SJCRH30 (cell line): ENCODE measurements at regions not wholly inside any gene's neighbourhood (a gene's known extent, or its start where the extent isn't known, plus 50 kb on each side); places are given as distances from the start of the nearest gene placed in this dataset.
"Not testable (repeated sequence)": the region's sequence is repeated elsewhere in the genome, so short reads cannot be mapped to it uniquely, and the experiment has no call there.

Source experiments
- DNase-seq, 2 experiments: peaks; one replicate each; pipeline ENCODE4 v3.0.0-alpha.2; 2015 to 2020
- H3K27ac ChIP-seq: fragments of 250-450 bp; sonication (Bioruptor Pico); 2 replicates; pipeline ENCODE4 v1.5.1; 2020; ENCODE audit warnings: mild to moderate bottlenecking, moderate library complexity
- H3K27me3 ChIP-seq: fragments of 250-450 bp; sonication (Bioruptor Pico); 2 replicates; pipeline ENCODE4 v1.5.1; 2020; ENCODE audit warnings: mild to moderate bottlenecking, moderate library complexity
- H3K36me3 ChIP-seq: fragments of 250-450 bp; sonication (Bioruptor Pico); 2 replicates; pipeline ENCODE4 v1.5.1; 2020; ENCODE audit warnings: mild to moderate bottlenecking, moderate library complexity
- H3K4me1 ChIP-seq: fragments of 250-450 bp; sonication (Bioruptor Pico); 2 replicates; pipeline ENCODE4 v1.5.1; 2020; ENCODE audit warnings: mild to moderate bottlenecking, moderate library complexity
- H3K4me3 ChIP-seq: fragments of 250-450 bp; sonication (Bioruptor Pico); 2 replicates; pipeline ENCODE4 v1.5.1; 2020; ENCODE audit warnings: mild to moderate bottlenecking, moderate library complexity
- H3K9me3 ChIP-seq: fragments of 250-450 bp; sonication (Bioruptor Pico); replicated peaks from 2 replicates; pipeline ENCODE4 v1.5.1; 2020; ENCODE audit warnings: mild to moderate bottlenecking, moderate library complexity

DNA sequence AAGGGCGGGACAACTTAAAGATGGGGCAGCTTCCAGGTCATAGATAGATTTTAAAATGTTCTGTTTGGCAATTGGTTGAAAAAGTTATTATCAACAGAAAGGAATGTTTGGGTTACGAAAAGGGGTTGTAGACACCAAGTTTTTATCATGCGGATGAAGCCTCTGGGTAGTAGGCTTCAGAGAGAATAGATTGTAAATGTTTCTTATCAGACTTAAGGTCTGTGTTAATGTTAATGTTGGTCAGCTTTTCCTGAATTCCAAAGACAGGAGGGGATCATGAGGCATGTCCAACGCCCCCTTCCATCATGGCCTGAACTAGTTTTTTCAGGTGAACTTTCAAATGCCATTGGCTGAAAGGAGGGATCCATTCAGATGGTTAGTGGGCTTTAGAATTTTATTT is 84.2 kb upstream of the KIF5B start:
- Histone ChIP-seq H3K27ac (no peak overlapping the region), H3K4me3 (no peak overlapping the region), H3K36me3 (no peaks in the 10 kb centered on the region), H3K27me3 (no peaks in the 10 kb centered on the region), H3K9me3 (no peaks in the 10 kb centered on the region), H3K4me1 (peaks cover 19% of the 10 kb centered on the region)
- no peak for DNase-seq

- H3K4me1 ChIP-seq = peaks cover 19% of the 10 kb centered on the region
- H3K36me3 ChIP-seq = no peaks in the 10 kb centered on the region
- no peaks in the 10 kb centered on the region for H3K9me3 ChIP-seq
- H3K27ac ChIP-seq = peak overlapping the region; percentile 76
- H3K4me3 ChIP-seq = peak overlapping the region; percentile 26
- no peaks in the 10 kb centered on the region for H3K27me3 ChIP-seq
- peak; percentile 92 for DNase-seq
Observed at GRCh38 chr10:32139223-32140073, 83.2 kb upstream of the KIF5B start.

DNA sequence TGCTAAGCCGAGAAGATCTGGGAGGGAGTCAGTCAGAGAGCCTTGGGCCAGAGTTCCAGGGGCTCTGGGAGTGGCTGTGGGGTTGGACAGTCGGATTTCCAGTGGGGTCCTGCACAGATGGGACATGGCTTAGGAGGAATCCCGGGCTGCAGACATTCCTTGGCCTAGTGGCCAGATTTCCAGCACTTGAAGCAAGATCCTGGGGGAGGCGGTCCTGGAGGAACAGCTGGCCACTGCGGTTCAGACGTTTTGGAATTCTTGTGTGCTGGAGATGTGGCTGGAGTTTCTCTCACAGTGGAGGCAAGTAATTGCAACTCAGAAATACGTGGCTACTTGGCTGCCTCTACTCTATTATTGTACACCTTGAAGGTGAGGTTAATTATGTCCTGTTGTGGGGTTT is 80.7 kb upstream of the KIF5B start:
- peaks cover 19% of the 10 kb centered on the region for H3K4me1 ChIP-seq
- not testable (repeated sequence) for H3K9me3 ChIP-seq, H3K36me3 ChIP-seq, H3K27me3 ChIP-seq, H3K27ac ChIP-seq, H3K4me3 ChIP-seq
- DNase-seq = peak; percentile 69 to 70

DNA sequence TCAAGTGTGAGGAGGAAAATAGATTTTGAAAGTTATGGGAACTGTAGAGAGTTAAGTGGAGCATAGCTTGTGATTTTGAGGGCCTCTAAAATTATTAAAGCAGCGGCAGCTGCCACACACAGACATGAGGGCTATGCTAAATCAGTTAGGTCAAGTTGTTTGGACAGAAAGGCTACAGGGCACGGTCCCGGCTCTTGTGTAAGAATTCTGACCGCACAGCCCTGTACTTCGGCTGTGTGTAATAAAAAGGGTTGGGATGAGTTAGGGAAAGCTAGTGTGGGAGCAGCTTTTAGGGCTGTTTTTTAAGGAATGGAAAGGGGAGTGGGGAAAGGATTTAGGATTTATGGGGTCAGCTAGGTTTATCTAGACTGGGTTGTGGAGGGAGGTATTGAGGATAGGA is 79.6 kb upstream of the KIF5B start:
- not testable (repeated sequence) for H3K27me3 ChIP-seq, H3K27ac ChIP-seq, H3K9me3 ChIP-seq, DNase-seq, H3K4me3 ChIP-seq, H3K36me3 ChIP-seq
- peaks cover 19% of the 10 kb centered on the region for H3K4me1 ChIP-seq

DNA sequence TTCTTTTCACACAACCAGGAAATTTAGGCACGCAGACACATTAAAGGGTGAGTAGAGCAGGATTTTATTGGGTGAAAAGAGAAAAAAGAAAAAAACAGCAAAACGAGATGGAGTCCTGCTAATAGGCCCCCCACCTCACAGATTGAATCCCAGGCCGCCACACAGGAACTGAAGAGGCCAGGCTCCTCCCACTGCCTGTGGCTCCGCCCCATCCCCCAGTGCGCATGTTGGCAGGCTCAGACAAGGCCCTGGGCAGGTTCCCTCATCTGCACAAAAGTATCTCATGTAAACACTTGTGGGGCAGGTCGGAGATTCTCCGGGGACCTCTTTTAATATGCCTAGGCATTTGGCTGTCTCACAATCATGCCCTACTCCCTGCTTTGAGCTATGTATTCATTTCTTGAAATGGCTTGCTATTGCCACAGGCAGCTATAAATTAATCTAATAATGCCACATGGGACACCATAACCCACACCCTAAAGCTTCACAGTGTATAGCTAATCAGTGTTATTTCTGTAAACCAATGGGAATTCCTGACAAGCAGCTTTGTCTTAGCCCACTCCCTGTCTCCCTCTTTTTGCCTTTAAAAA is 76.2 kb upstream of the KIF5B start:
- H3K4me3 ChIP-seq = no peak overlapping the region
- H3K27ac ChIP-seq = no peak overlapping the region
- no peaks in the 10 kb centered on the region for H3K36me3 ChIP-seq
- no peak for DNase-seq
- H3K9me3 ChIP-seq = no peaks in the 10 kb centered on the region
- H3K27me3 ChIP-seq = no peaks in the 10 kb centered on the region
- H3K4me1 ChIP-seq = peaks cover 10% of the 10 kb centered on the region

DNA sequence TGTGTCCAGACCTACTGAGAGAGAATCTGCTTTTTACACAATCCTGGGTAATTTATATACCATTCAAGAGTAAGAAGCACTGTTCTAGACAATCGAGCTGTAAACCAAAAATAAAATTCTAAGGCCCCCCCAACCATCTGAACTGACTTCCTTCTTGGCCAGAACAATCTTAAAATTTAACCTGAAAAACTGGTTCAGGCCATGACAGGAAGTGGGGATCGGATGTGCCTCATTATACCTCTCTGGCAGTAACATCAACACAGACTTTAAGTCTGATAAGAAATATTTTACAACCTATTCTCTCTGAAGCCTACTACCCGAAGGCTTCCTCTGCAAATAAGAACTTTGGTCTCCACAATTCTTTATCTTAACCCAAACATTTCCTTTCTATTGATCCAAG is 75.2 kb upstream of the KIF5B start:
- H3K27me3 ChIP-seq = no peaks in the 10 kb centered on the region
- no peak for DNase-seq

GRCh38 chr10:32130788-32131187 is 74.6 kb upstream of the KIF5B start:
- no peaks in the 10 kb centered on the region for H3K9me3 ChIP-seq
- no peak for DNase-seq
- H3K4me1 ChIP-seq = no peaks in the 10 kb centered on the region
- no peaks in the 10 kb centered on the region for H3K27me3 ChIP-seq
- H3K27ac ChIP-seq = no peak overlapping the region
- H3K4me3 ChIP-seq = no peak overlapping the region
- no peaks in the 10 kb centered on the region for H3K36me3 ChIP-seq

More for the DNA sequence above, 75.2 kb upstream of the KIF5B start:
- Histone ChIP-seq H3K9me3 (no peaks in the 10 kb centered on the region), H3K4me1 (no peaks in the 10 kb centered on the region; the same call in 1 of the 2 replicates), H3K4me3 (no peak overlapping the region), H3K27ac (no peak overlapping the region), H3K36me3 (no peaks in the 10 kb centered on the region)

- H3K27me3 ChIP-seq = no peaks in the 10 kb centered on the region
- no peak overlapping the region for H3K27ac ChIP-seq
- no peaks in the 10 kb centered on the region for H3K9me3 ChIP-seq
- H3K36me3 ChIP-seq = no peaks in the 10 kb centered on the region
- no peak for DNase-seq
- H3K4me3 ChIP-seq = no peak overlapping the region
- H3K4me1 ChIP-seq = no peaks in the 10 kb centered on the region
Observed at GRCh38 chr10:32125023-32125422, 68.8 kb upstream of the KIF5B start.

- DNase-seq = no peak
- no peaks in the 10 kb centered on the region for H3K36me3 ChIP-seq
- H3K4me3 ChIP-seq = no peak overlapping the region
Observed at GRCh38 chr10:32123021-32123420, 66.8 kb upstream of the KIF5B start.

DNA sequence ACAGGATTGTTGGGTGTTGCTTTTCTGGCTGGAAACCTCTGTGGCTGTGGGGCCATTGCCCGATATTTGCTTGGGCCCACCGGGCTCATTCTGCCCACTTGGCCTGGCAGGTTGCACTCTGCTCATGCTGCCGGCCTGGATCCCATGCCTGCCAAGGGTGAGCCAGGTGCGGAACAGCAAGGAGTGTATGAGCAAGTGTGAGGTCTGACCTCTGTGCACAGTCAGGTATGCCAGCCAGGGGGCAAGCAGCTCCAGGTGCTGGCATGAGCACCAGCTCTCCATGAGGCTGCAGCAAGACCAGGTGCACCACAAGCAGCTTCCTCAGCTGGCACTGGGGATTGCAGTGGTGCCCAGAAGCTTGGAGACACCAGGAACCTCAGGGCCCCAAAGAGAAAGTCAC is 65.4 kb upstream of the KIF5B start:
- no peak overlapping the region for H3K4me3 ChIP-seq
- H3K4me1 ChIP-seq = no peaks in the 10 kb centered on the region
- no peaks in the 10 kb centered on the region for H3K27me3 ChIP-seq
- H3K27ac ChIP-seq = no peak overlapping the region
- no peak for DNase-seq
- no peaks in the 10 kb centered on the region for H3K9me3 ChIP-seq
- H3K36me3 ChIP-seq = no peaks in the 10 kb centered on the region

More at GRCh38 chr10:32123021-32123420, 66.8 kb upstream of the KIF5B start:
- Histone ChIP-seq H3K27ac (no peak overlapping the region), H3K27me3 (no peaks in the 10 kb centered on the region), H3K9me3 (no peaks in the 10 kb centered on the region), H3K4me1 (no peaks in the 10 kb centered on the region)

GRCh38 chr10:32120147-32120546 is 63.9 kb upstream of the KIF5B start:
- Histone ChIP-seq H3K27me3 (no peaks in the 10 kb centered on the region), H3K36me3 (no peaks in the 10 kb centered on the region), H3K4me1 (no peaks in the 10 kb centered on the region), H3K27ac (no peak overlapping the region), H3K9me3 (no peaks in the 10 kb centered on the region), H3K4me3 (no peak overlapping the region)
- DNase-seq = no peak

- Histone ChIP-seq H3K27ac (no peak overlapping the region), H3K4me1 (peaks cover 8% of the 10 kb centered on the region), H3K27me3 (no peaks in the 10 kb centered on the region), H3K4me3 (no peak overlapping the region), H3K36me3 (no peaks in the 10 kb centered on the region), H3K9me3 (no peaks in the 10 kb centered on the region)
- no peak for DNase-seq
Observed at GRCh38 chr10:32114508-32114907, 58.3 kb upstream of the KIF5B start.

DNA sequence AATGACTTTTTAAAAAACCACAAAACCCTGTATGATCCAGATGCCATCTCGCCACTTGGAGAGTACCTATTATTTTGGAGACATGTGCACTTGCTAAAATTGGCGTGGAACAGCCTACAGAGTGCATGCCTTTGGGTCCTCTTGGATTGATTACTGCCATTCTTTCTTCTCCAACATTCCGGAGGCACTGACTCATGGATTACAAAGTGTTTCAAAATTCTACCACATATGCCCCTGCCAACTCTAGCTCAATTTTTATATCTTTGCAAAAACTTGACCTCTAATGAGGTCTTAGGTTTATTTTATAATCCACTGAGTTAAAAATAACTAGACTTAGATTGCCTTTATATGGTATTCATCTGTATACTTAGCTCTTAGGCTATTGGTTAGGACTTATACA is 55.8 kb upstream of the KIF5B start:
- no peaks in the 10 kb centered on the region for H3K27me3 ChIP-seq
- peaks cover 8% of the 10 kb centered on the region for H3K4me1 ChIP-seq
- peak; percentile 11 to 28 for DNase-seq
- H3K9me3 ChIP-seq = no peaks in the 10 kb centered on the region
- H3K27ac ChIP-seq = no peak overlapping the region
- H3K36me3 ChIP-seq = no peaks in the 10 kb centered on the region
- H3K4me3 ChIP-seq = no peak overlapping the region

DNA sequence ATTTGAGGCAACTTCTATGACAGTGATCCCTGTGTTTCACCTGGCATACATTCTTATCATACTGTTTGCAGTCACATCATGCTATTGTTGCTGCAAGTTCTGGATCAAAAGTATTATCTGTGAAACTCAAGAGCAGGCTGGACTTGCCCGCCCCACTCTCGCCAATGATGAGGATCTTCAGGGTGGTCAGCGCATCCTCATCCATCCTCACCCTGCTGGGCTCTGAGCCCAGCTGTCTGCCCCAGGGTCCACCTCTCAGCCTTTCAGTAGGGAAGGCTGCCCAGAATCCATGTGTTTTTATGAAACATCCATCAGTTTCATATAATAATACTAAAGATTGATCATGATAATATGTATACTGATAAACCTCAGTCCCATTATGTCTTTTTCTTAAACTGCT is 55.4 kb upstream of the KIF5B start:
- H3K4me3 ChIP-seq = no peak overlapping the region
- no peak for DNase-seq
- no peak overlapping the region for H3K27ac ChIP-seq

DNA sequence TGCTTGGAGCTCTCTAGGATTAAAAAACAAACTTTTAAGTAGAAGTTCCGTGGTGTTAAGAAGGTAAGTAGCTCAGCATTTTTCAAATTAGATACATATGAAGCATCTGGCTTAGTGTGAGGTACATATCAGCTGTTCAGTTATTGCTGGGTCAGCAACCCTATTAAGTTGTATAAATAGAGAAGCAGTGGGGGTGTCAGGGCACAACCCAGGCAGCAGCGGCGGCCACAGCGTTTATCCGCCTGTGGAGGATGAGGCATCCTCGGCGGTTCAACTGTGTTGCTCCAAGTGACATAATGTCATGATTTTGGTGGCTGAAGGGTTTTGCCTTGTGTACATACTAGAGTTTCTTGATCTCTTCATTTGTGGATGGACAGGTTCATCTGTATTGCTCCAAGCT is 54.6 kb upstream of the KIF5B start:
- no peaks in the 10 kb centered on the region for H3K9me3 ChIP-seq
- DNase-seq = no peak
- H3K4me1 ChIP-seq = peaks cover 8% of the 10 kb centered on the region
- H3K36me3 ChIP-seq = no peaks in the 10 kb centered on the region
- no peaks in the 10 kb centered on the region for H3K27me3 ChIP-seq
- no peak overlapping the region for H3K4me3 ChIP-seq
- H3K27ac ChIP-seq = no peak overlapping the region

More for the DNA sequence above, 55.4 kb upstream of the KIF5B start:
- Histone ChIP-seq H3K9me3 (no peaks in the 10 kb centered on the region), H3K36me3 (no peaks in the 10 kb centered on the region), H3K27me3 (no peaks in the 10 kb centered on the region), H3K4me1 (peaks cover 8% of the 10 kb centered on the region)

DNA sequence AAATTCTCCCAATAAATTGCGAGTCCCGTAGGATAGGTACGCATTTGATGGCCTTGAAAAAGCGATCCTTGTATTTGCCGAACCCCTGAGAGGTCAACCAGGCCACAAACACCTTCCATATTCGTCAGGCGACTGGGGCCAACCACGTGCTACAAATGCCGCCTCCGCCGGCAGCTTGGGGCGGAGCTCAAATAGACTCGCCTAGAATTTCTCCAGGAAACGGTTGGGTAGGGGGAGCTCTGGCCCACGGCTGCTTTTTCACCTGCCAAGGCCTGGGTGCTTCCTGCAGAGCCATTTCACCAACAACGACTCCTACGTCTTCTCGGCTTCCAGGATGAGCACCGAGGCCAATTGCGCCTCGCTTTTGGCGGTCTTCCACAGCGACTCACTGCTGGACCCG is 53.4 kb upstream of the KIF5B start:
- Histone ChIP-seq H3K27ac (no peak overlapping the region), H3K9me3 (no peaks in the 10 kb centered on the region), H3K27me3 (no peaks in the 10 kb centered on the region), H3K36me3 (no peaks in the 10 kb centered on the region), H3K4me1 (peaks cover 8% of the 10 kb centered on the region), H3K4me3 (no peak overlapping the region)
- DNase-seq = no peak
